Mesothelial cell of epicardium (in vitro differentiated cells): ENCODE measurements at regions not wholly inside any gene's neighbourhood (a gene's known extent, or its start where the extent isn't known, plus 50 kb on each side); places are given as distances from the start of the nearest gene placed in this dataset.
"Not testable (repeated sequence)": the region's sequence is repeated elsewhere in the genome, so short reads cannot be mapped to it uniquely, and the experiment has no call there.

ENCODE experiments used
- DNase-seq, 2 experiments: peaks; one replicate each; pipeline ENCODE4 v3.0.0; 2021; ENCODE audit warnings: low spot score in 2 of 2; ENCODE audit not compliant: unreplicated experiment in 2 of 2
- H3K27ac Mint-ChIP-seq: 2 replicates; pipeline ENCODE4 v1.8.0; 2021; ENCODE audit warnings: mixed read lengths
- H3K27me3 Mint-ChIP-seq: 2 replicates; pipeline ENCODE4 v1.8.0; 2021; ENCODE audit warnings: low read depth, mixed read lengths
- H3K36me3 Mint-ChIP-seq: 2 replicates; pipeline ENCODE4 v1.8.0; 2021; ENCODE audit warnings: mixed read lengths
- H3K4me1 Mint-ChIP-seq: 2 replicates; pipeline ENCODE4 v1.8.0; 2021; ENCODE audit warnings: mixed read lengths
- H3K4me3 Mint-ChIP-seq: 2 replicates; pipeline ENCODE4 v1.8.0; 2021; ENCODE audit warnings: mild to moderate bottlenecking, moderate library complexity, mixed read lengths
- H3K9me3 Mint-ChIP-seq: 2 replicates; pipeline ENCODE4 v1.8.0; 2021; ENCODE audit warnings: mixed read lengths
- CTCF ChIP-seq: fragments of 200-600 bp; sonication (generic); IDR thresholded peaks from one replicate; pipeline ENCODE4 v1.5.0; 2021; ENCODE audit warnings: antibody characterized with exemption; ENCODE audit not compliant: unreplicated experiment

- Mint-ChIP-seq H3K27ac (no peak overlapping the region), H3K4me3 (no peak overlapping the region), H3K27me3 (no peaks in the 10 kb centered on the region), H3K4me1 (peaks cover 9% of the 10 kb centered on the region), H3K9me3 (peaks cover 4% of the 10 kb centered on the region), H3K36me3 (no peaks in the 10 kb centered on the region)
- no peak for TF ChIP-seq CTCF
- DNase-seq, result no peak
Observed at GRCh38 chr4:28482580-28483270, 1622.1 kb downstream of the STIM2 start.

GRCh38 chr4:28488021-28488420, 1627.4 kb downstream of the STIM2 start:
- Mint-ChIP-seq H3K4me3 (no peak overlapping the region), H3K4me1 (no peaks in the 10 kb centered on the region), H3K27ac (no peak overlapping the region), H3K9me3 (peaks cover under 1% of the 10 kb centered on the region), H3K27me3 (no peaks in the 10 kb centered on the region), H3K36me3 (no peaks in the 10 kb centered on the region)
- no peak for DNase-seq
- TF ChIP-seq CTCF, result no peak

- no peaks in the 10 kb centered on the region for H3K27me3 Mint-ChIP-seq
- no peak overlapping the region for H3K4me3 Mint-ChIP-seq
- H3K27ac Mint-ChIP-seq, result no peak overlapping the region
Observed at GRCh38 chr4:28490669-28491068, 1630.0 kb downstream of the STIM2 start.

GRCh38 chr4:28505064-28505463, 1644.4 kb downstream of the STIM2 start:
- no peak for DNase-seq
- Mint-ChIP-seq H3K9me3 (peaks cover 7% of the 10 kb centered on the region), H3K4me3 (no peak overlapping the region), H3K27ac (no peak overlapping the region), H3K36me3 (no peaks in the 10 kb centered on the region), H3K27me3 (no peaks in the 10 kb centered on the region), H3K4me1 (no peaks in the 10 kb centered on the region)
- no peak for TF ChIP-seq CTCF

More at GRCh38 chr4:28490669-28491068, 1630.0 kb downstream of the STIM2 start:
- Mint-ChIP-seq H3K4me1 (no peaks in the 10 kb centered on the region), H3K9me3 (peaks cover 10% of the 10 kb centered on the region), H3K36me3 (no peaks in the 10 kb centered on the region)
- no peak for DNase-seq
- no peak for TF ChIP-seq CTCF

- no peak overlapping the region for H3K27ac Mint-ChIP-seq
- H3K4me1 Mint-ChIP-seq, result peaks cover 2% of the 10 kb centered on the region
- no peaks in the 10 kb centered on the region for H3K27me3 Mint-ChIP-seq
- no peak for DNase-seq
- H3K4me3 Mint-ChIP-seq, result no peak overlapping the region
- no peak for TF ChIP-seq CTCF
- H3K9me3 Mint-ChIP-seq, result peaks cover 7% of the 10 kb centered on the region
- no peaks in the 10 kb centered on the region for H3K36me3 Mint-ChIP-seq
Observed at GRCh38 chr4:28508636-28509035, 1648.0 kb downstream of the STIM2 start.

- H3K27me3 Mint-ChIP-seq, H3K27ac Mint-ChIP-seq, DNase-seq, H3K4me3 Mint-ChIP-seq, H3K4me1 Mint-ChIP-seq, H3K36me3 Mint-ChIP-seq: not testable (repeated sequence)
- peaks cover 13% of the 10 kb centered on the region for H3K9me3 Mint-ChIP-seq
Observed at GRCh38 chr4:28514766-28515165, 1654.1 kb downstream of the STIM2 start.
